ENCODE measurements at regions not wholly inside any gene's neighbourhood (a gene's known extent, or its start where the extent isn't known, plus 50 kb on each side); places are given as distances from the start of the nearest gene placed in this dataset.
"Not testable (repeated sequence)": the region's sequence is repeated elsewhere in the genome, so short reads cannot be mapped to it uniquely, and the experiment has no call there.

GRCh38 chr2:2502201-2502549 is 171.1 kb upstream of the MYT1L start:
- FAIRE-seq: no peak

- FAIRE-seq: no peak
Measured at GRCh38 chr2:2501454-2502200, 170.6 kb upstream of the MYT1L start.

- no peak for FAIRE-seq
Measured at GRCh38 chr2:2495606-2496005, 164.5 kb upstream of the MYT1L start.

GRCh38 chr2:2493496-2493895 is 162.4 kb upstream of the MYT1L start:
- FAIRE-seq: no peak

GRCh38 chr2:2492800-2493199 is 161.7 kb upstream of the MYT1L start:
- FAIRE-seq: no peak

GRCh38 chr2:2491964-2492363 is 160.9 kb upstream of the MYT1L start:
- FAIRE-seq: no peak

GRCh38 chr2:2484301-2484700 is 153.2 kb upstream of the MYT1L start:
- FAIRE-seq: no peak

- no peak for FAIRE-seq
Measured at GRCh38 chr2:2482851-2483250, 151.8 kb upstream of the MYT1L start.

GRCh38 chr2:2472881-2473280 is 141.8 kb upstream of the MYT1L start:
- FAIRE-seq: no peak

- FAIRE-seq: no peak
Measured at GRCh38 chr2:2472044-2472443, 141.0 kb upstream of the MYT1L start.

GRCh38 chr2:2466534-2466933 is 135.5 kb upstream of the MYT1L start:
- FAIRE-seq: no peak

GRCh38 chr2:2464643-2465042 is 133.6 kb upstream of the MYT1L start:
- no peak for FAIRE-seq

GRCh38 chr2:2464094-2464493 is 133.0 kb upstream of the MYT1L start:
- FAIRE-seq: no peak

- FAIRE-seq: no peak
Measured at GRCh38 chr2:2456721-2457120, 125.6 kb upstream of the MYT1L start.

GRCh38 chr2:2455151-2455550 is 124.1 kb upstream of the MYT1L start:
- no peak for FAIRE-seq

- FAIRE-seq: no peak
Measured at GRCh38 chr2:2452961-2453360, 121.9 kb upstream of the MYT1L start.

- not testable (repeated sequence) for FAIRE-seq
Measured at GRCh38 chr2:2451275-2451674, 120.2 kb upstream of the MYT1L start.

- no peak for FAIRE-seq
Measured at GRCh38 chr2:2448178-2448577, 117.1 kb upstream of the MYT1L start.

GRCh38 chr2:2422621-2423020 is 91.5 kb upstream of the MYT1L start:
- FAIRE-seq: no peak

GRCh38 chr2:2413525-2413924 is 82.5 kb upstream of the MYT1L start:
- FAIRE-seq: no peak

- no peak for FAIRE-seq
Measured at GRCh38 chr2:2410987-2411386, 79.9 kb upstream of the MYT1L start.

- FAIRE-seq: no peak
Measured at GRCh38 chr2:2409481-2409880, 78.4 kb upstream of the MYT1L start.

GRCh38 chr2:2405780-2406179 is 74.7 kb upstream of the MYT1L start:
- FAIRE-seq: no peak

GRCh38 chr2:2400286-2401038 is 69.4 kb upstream of the MYT1L start:
- no peak for FAIRE-seq

GRCh38 chr2:2399396-2399795 is 68.3 kb upstream of the MYT1L start:
- no peak for FAIRE-seq
